PC-3 (cell line): ENCODE measurements at regions not wholly inside any gene's neighbourhood (a gene's known extent, or its start where the extent isn't known, plus 50 kb on each side); places are given as distances from the start of the nearest gene placed in this dataset.

ENCODE experiments used
- EZH2 ChIP-seq: fragments of 300-600 bp; sonication (generic); IDR thresholded peaks from one replicate; pipeline ENCODE4 v1.6.1; 2017; ENCODE audit warnings: antibody characterized with exemption, mild to moderate bottlenecking, low read length; ENCODE audit not compliant: unreplicated experiment
- EZH2phosphoT487 ChIP-seq: fragments of 300-600 bp; sonication (generic); IDR thresholded peaks from 2 replicates; pipeline ENCODE4 v1.6.1; 2018; ENCODE audit warnings: mild to moderate bottlenecking, antibody characterized with exemption, low read length, borderline replicate concordance
- TF ChIP-seq, protein P1 (sequence below): fragments of 300-600 bp; sonication (generic); conservative IDR thresholded peaks from 2 replicates; pipeline ENCODE4 v1.5.1; 2017; ENCODE audit warnings: antibody characterized with exemption, low read depth, mild to moderate bottlenecking, low read length

DNA sequence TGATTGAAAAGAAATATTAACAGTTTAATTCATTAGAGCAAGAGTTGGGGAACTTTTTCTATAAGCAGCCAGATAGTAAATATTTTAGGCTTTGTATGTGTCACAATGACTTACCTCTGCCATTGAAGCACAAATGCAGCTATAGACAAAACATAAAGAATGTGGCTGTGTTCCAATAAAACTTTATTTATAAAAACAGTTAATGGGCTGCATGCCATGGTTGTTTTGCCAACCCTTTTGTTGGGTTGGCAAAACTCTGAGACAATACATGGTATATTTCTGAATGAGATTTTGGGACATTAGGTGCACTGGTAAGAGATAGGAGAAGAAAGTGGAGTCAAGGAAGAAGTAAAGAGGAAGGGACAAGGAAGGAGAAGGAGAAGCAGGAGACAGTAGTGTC, 61.8 kb upstream of the CERS6 start:
- TF ChIP-seq EZH2 (no peak), EZH2phosphoT487 (no peak)
- TF ChIP-seq, protein P1, sequence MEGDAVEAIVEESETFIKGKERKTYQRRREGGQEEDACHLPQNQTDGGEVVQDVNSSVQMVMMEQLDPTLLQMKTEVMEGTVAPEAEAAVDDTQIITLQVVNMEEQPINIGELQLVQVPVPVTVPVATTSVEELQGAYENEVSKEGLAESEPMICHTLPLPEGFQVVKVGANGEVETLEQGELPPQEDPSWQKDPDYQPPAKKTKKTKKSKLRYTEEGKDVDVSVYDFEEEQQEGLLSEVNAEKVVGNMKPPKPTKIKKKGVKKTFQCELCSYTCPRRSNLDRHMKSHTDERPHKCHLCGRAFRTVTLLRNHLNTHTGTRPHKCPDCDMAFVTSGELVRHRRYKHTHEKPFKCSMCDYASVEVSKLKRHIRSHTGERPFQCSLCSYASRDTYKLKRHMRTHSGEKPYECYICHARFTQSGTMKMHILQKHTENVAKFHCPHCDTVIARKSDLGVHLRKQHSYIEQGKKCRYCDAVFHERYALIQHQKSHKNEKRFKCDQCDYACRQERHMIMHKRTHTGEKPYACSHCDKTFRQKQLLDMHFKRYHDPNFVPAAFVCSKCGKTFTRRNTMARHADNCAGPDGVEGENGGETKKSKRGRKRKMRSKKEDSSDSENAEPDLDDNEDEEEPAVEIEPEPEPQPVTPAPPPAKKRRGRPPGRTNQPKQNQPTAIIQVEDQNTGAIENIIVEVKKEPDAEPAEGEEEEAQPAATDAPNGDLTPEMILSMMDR: no peak
